ENCODE measurements at regions not wholly inside any gene's neighbourhood (a gene's known extent, or its start where the extent isn't known, plus 50 kb on each side); places are given as distances from the start of the nearest gene placed in this dataset.

GRCh38 chr18:51751901-51752300, 554.4 kb upstream of the MEX3C start:
- Histone ChIP-seq H3K9ac (ENCODE audit: low read depth, low read length) (no peak overlapping the region), H3K9me3 (ENCODE audit: control insufficient read depth, insufficient read depth, low read length) (no peaks in the 10 kb centered on the region; the same call in 1 of the 2 replicates), H3K4me1 (ENCODE audit: insufficient read depth, low read length) (no peaks in the 10 kb centered on the region), H3K36me3 (ENCODE audit: insufficient read depth, low read length) (no peaks in the 10 kb centered on the region)

DNA sequence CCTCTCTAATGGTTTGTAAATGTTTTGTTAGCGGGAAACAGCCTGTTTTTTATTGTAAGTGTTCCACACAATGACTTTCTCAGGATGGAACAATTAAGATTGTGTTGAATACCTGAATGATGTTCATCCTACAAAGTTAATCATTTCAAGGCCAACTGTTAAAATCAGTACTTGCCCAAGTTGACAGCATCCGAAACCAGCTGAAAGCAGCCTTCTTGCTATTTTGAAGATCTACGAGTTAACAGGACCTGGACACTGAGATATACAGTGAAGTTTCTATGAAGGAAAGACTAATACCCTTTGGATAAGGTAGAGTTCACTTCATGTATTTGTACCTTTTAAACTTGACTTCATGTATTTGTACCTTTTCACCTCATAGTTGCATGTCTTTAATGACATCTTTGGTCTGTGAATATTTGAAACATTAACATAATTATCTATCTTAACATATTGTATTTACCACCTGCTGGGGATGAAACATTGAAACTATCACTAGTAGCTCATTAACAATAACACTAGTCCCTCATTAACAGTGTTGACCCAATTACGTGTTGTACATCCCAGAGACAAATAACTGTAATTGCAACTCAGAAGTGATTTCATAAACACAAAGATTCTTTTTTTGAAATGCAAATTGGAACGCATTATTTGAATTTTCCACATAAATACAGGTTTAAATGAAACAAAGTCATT, 556.0 kb upstream of the MEX3C start:
- Histone ChIP-seq H3K9me3 (ENCODE audit: control insufficient read depth, insufficient read depth, low read length) (no peaks in the 10 kb centered on the region), H3K9ac (ENCODE audit: low read depth, low read length) (no peak overlapping the region), H3K36me3 (ENCODE audit: insufficient read depth, low read length) (no peaks in the 10 kb centered on the region), H3K4me1 (ENCODE audit: insufficient read depth, low read length) (no peaks in the 10 kb centered on the region)

DNA sequence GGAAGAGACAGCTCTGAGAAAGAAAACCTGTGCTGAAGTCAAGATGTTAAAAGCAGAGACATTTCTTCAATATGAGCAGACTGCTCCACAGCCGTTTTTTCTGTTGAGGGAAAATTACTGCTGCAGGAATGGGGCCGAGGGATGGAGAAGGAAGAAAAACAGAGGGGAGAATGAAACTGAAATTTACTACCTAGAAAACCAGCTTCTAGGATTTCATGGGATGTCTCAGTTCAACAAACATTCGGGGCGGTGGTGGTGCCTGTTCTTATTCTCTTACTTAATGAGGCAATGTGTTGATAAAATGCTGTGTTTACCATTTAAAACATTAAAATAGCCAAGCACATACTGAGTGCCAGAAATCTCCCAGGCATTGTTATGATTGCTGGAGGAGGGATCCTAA, 557.1 kb upstream of the MEX3C start:
- Histone ChIP-seq H3K9ac (ENCODE audit: low read depth, low read length) (no peak overlapping the region), H3K9me3 (ENCODE audit: control insufficient read depth, insufficient read depth, low read length) (no peaks in the 10 kb centered on the region), H3K36me3 (ENCODE audit: insufficient read depth, low read length) (no peaks in the 10 kb centered on the region), H3K4me1 (ENCODE audit: insufficient read depth, low read length) (no peaks in the 10 kb centered on the region)

DNA sequence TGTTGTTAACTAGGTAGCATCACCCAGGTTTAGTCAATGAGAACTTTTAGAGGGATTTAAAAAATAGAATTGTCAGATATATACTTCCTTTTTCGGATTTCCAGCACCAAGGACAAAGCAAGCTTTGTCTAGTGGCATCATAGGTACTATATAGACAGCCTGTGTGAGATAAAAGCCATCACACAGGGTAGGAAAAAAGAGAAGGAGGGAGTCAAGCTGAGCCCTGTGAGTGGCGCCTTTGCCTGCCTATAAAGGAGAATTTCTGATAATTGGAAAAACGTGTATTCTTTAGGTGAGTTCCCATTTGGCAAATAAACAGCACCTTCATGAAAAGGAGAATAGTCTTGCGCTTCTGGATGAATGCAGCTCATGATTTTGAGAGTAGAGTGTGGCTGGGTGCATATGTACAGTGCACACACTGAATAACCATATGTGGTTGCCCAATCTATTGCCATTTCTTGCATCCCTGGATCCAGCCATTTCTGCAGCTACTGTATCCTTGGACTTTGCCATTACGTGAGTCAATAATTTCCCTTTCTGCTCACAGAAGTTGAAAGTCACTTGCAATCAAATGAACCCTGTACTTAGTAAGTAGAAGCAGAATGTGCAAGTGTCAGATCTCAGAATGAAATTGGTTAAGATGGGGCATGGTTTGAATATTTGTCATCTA, 559.9 kb upstream of the MEX3C start:
- H3K36me3 ChIP-seq (ENCODE audit: insufficient read depth, low read length): no peaks in the 10 kb centered on the region
- H3K9ac ChIP-seq (ENCODE audit: low read depth, low read length): no peak overlapping the region
- no peaks in the 10 kb centered on the region for H3K9me3 ChIP-seq (ENCODE audit: control insufficient read depth, insufficient read depth, low read length)
- H3K4me1 ChIP-seq (ENCODE audit: insufficient read depth, low read length): no peaks in the 10 kb centered on the region

DNA sequence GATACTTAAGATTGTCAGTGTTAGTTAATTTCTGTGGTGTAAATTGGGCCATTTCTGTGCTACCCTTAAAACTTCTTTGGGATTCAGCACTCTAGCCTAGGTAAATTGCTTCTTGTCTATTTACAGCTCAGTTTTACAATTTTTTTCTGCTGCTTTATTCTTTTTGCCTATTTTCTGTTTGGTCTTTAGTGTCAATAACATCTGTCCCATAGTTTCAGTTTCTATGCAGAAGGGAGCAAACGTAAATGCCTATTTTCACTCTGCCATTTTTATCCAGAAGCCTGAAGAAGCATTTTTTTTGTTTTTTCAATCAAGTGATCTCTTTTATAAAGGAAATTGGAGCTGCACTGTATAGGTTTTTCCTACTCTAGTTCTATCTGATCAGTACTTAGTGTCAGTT, 564.9 kb upstream of the MEX3C start:
- Histone ChIP-seq H3K36me3 (ENCODE audit: insufficient read depth, low read length) (no peaks in the 10 kb centered on the region), H3K9ac (ENCODE audit: low read depth, low read length) (no peak overlapping the region), H3K9me3 (ENCODE audit: control insufficient read depth, insufficient read depth, low read length) (no peaks in the 10 kb centered on the region), H3K4me1 (ENCODE audit: insufficient read depth, low read length) (no peaks in the 10 kb centered on the region)

- no peaks in the 10 kb centered on the region for H3K9me3 ChIP-seq (ENCODE audit: control insufficient read depth, insufficient read depth, low read length)
- H3K4me1 ChIP-seq (ENCODE audit: insufficient read depth, low read length): no peaks in the 10 kb centered on the region
- H3K9ac ChIP-seq (ENCODE audit: low read depth, low read length): no peak overlapping the region
- no peaks in the 10 kb centered on the region for H3K36me3 ChIP-seq (ENCODE audit: insufficient read depth, low read length)
Measured at GRCh38 chr18:51765606-51766360, 568.3 kb upstream of the MEX3C start.

DNA sequence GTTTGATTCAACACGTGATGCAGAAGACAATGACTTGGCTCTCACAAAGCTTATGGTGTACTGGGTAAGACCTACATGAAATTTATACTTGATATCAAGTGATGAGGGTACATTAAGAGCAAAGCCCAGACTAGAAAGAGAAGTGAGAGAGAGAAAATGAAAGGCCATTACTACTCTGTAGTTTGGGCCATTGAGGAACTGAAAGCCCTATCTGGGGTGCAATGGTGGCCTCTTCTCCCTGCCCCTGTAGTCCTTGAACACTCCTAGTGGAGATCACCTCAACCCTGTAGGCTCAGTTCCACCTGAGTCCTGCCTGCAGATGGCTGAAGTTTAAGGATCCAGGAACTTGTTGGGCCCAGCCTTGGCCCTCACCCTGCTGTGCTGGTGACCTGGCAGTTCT, 569.8 kb upstream of the MEX3C start:
- H3K4me1 ChIP-seq (ENCODE audit: insufficient read depth, low read length): no peaks in the 10 kb centered on the region
- no peaks in the 10 kb centered on the region for H3K36me3 ChIP-seq (ENCODE audit: insufficient read depth, low read length)
- no peak overlapping the region for H3K9ac ChIP-seq (ENCODE audit: low read depth, low read length)
- no peaks in the 10 kb centered on the region for H3K9me3 ChIP-seq (ENCODE audit: control insufficient read depth, insufficient read depth, low read length)

- Histone ChIP-seq H3K4me1 (ENCODE audit: insufficient read depth, low read length) (no peaks in the 10 kb centered on the region), H3K9me3 (ENCODE audit: control insufficient read depth, insufficient read depth, low read length) (no peaks in the 10 kb centered on the region), H3K36me3 (ENCODE audit: insufficient read depth, low read length) (no peaks in the 10 kb centered on the region), H3K9ac (ENCODE audit: low read depth, low read length) (no peak overlapping the region)
Measured at GRCh38 chr18:51778115-51778514, 561.9 kb upstream of the DCC start.

- H3K9ac ChIP-seq (ENCODE audit: low read depth, low read length): no peak overlapping the region
- H3K9me3 ChIP-seq (ENCODE audit: control insufficient read depth, insufficient read depth, low read length): no peaks in the 10 kb centered on the region
- H3K4me1 ChIP-seq (ENCODE audit: insufficient read depth, low read length): no peaks in the 10 kb centered on the region
- no peaks in the 10 kb centered on the region for H3K36me3 ChIP-seq (ENCODE audit: insufficient read depth, low read length)
Measured at GRCh38 chr18:51789871-51790270, 550.1 kb upstream of the DCC start.

DNA sequence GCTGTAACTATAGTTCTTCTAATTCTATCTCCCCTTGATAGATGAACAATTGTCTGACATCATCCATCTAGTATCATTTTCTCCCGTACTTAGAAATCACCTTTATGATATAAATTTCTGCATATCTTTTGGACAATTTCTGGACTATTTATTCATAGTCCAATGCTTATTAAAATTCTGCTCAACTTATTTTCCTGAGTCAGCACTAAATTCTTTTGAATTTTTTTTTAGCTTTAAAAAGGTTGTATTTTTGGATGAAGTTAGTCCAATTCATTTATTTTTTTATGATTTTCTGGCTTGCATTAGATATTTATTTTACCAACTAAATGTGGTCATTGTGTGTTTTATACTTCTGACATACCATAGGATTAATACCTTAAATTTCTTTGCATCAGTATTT, 538.5 kb upstream of the DCC start:
- Histone ChIP-seq H3K36me3 (ENCODE audit: insufficient read depth, low read length) (no peaks in the 10 kb centered on the region), H3K9me3 (ENCODE audit: control insufficient read depth, insufficient read depth, low read length) (no peaks in the 10 kb centered on the region), H3K4me1 (ENCODE audit: insufficient read depth, low read length) (no peaks in the 10 kb centered on the region), H3K9ac (ENCODE audit: low read depth, low read length) (no peak overlapping the region)

- H3K9me3 ChIP-seq (ENCODE audit: control insufficient read depth, insufficient read depth, low read length): no peaks in the 10 kb centered on the region
- H3K36me3 ChIP-seq (ENCODE audit: insufficient read depth, low read length): no peaks in the 10 kb centered on the region
- no peaks in the 10 kb centered on the region for H3K4me1 ChIP-seq (ENCODE audit: insufficient read depth, low read length)
- H3K9ac ChIP-seq (ENCODE audit: low read depth, low read length): no peak overlapping the region
Measured at GRCh38 chr18:51802569-51803428, 537.2 kb upstream of the DCC start.

DNA sequence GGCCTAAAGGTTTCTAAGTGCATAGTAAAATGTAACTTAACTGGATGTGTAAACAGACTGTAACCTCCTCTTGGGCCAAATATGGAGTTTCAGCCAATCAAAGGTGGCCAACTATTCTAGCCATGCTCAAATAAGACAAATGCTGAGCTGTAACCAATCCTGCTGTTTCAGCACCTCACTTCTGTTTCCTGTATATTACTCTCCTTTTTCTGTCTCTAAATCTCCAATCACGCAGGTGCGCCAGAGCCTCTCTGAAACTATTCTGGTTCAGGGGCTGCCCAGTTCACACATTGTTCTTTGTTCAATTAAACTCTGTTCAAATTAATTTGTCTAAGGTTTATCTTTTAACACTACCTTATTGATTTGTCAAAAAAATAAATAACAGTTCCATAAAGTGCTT, 532.7 kb upstream of the DCC start:
- H3K4me1 ChIP-seq (ENCODE audit: insufficient read depth, low read length): no peaks in the 10 kb centered on the region
- H3K9me3 ChIP-seq (ENCODE audit: control insufficient read depth, insufficient read depth, low read length): no peaks in the 10 kb centered on the region
- H3K36me3 ChIP-seq (ENCODE audit: insufficient read depth, low read length): no peaks in the 10 kb centered on the region
- no peak overlapping the region for H3K9ac ChIP-seq (ENCODE audit: low read depth, low read length)

GRCh38 chr18:51811883-51812282, 528.1 kb upstream of the DCC start:
- Histone ChIP-seq H3K4me1 (ENCODE audit: insufficient read depth, low read length) (no peaks in the 10 kb centered on the region), H3K36me3 (ENCODE audit: insufficient read depth, low read length) (no peaks in the 10 kb centered on the region), H3K9me3 (ENCODE audit: control insufficient read depth, insufficient read depth, low read length) (no peaks in the 10 kb centered on the region), H3K9ac (ENCODE audit: low read depth, low read length) (no peak overlapping the region)

- Histone ChIP-seq H3K4me1 (ENCODE audit: insufficient read depth, low read length) (no peaks in the 10 kb centered on the region), H3K9me3 (ENCODE audit: control insufficient read depth, insufficient read depth, low read length) (no peaks in the 10 kb centered on the region), H3K36me3 (ENCODE audit: insufficient read depth, low read length) (no peaks in the 10 kb centered on the region), H3K9ac (ENCODE audit: low read depth, low read length) (no peak overlapping the region)
Measured at GRCh38 chr18:51813740-51814139, 526.3 kb upstream of the DCC start.

All from ES-I3 (cell line).